PFSK-1 (cell line): ENCODE measurements at regions not wholly inside any gene's neighbourhood (a gene's known extent, or its start where the extent isn't known, plus 50 kb on each side); places are given as distances from the start of the nearest gene placed in this dataset.

Source experiments
- POLR2AphosphoS5 ChIP-seq: IDR thresholded peaks from 2 replicates; pipeline ENCODE4 v1.6.1; 2012; ENCODE audit warnings: low read depth, mild to moderate bottlenecking, control low read depth, low read length, moderate library complexity
- SIN3A ChIP-seq: IDR thresholded peaks from 2 replicates; pipeline ENCODE4 v1.6.1; 2012; ENCODE audit warnings: mild to moderate bottlenecking, low read length, moderate library complexity, borderline replicate concordance; ENCODE audit not compliant: insufficient read depth
- TF ChIP-seq, protein P1 (sequence below), 2 experiments: IDR thresholded peaks; 2 replicates each; pipeline versions ENCODE4 v1.6.1 to v1.8.0; 2011 to 2012; ENCODE audit warnings: low read depth in 2 of 2, low read length in 2 of 2, control low read depth in 1 of 2, inconsistent platforms in 1 of 2, mild to moderate bottlenecking in 1 of 2, moderate library complexity in 1 of 2; ENCODE audit not compliant: insufficient read depth in 1 of 2

DNA sequence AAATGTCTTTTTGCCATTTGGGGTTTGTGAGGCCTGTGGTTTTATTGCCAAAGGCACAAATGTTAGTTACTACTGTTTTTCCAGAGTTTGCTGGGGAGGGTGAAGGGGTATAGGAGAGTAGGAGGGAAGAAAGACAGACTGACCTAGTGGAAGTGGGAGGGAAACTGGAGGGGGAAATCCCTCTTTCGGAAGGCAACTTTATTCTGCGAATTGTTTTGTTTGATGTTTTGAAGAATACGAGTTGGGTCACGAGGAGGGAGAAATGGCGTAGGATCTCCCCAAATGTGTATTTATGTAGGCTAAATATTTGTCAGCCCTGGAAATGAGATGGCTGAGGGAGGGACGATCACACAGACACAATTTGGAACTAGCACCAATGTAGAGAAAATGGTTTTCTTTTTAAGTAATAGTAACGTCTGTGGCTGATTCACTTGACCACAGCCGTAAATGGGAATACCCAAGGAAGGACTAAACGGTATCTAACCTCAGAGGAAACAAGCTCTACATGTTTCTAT lies 172.3 kb downstream of the ICOS start:
- TF ChIP-seq, protein P1, sequence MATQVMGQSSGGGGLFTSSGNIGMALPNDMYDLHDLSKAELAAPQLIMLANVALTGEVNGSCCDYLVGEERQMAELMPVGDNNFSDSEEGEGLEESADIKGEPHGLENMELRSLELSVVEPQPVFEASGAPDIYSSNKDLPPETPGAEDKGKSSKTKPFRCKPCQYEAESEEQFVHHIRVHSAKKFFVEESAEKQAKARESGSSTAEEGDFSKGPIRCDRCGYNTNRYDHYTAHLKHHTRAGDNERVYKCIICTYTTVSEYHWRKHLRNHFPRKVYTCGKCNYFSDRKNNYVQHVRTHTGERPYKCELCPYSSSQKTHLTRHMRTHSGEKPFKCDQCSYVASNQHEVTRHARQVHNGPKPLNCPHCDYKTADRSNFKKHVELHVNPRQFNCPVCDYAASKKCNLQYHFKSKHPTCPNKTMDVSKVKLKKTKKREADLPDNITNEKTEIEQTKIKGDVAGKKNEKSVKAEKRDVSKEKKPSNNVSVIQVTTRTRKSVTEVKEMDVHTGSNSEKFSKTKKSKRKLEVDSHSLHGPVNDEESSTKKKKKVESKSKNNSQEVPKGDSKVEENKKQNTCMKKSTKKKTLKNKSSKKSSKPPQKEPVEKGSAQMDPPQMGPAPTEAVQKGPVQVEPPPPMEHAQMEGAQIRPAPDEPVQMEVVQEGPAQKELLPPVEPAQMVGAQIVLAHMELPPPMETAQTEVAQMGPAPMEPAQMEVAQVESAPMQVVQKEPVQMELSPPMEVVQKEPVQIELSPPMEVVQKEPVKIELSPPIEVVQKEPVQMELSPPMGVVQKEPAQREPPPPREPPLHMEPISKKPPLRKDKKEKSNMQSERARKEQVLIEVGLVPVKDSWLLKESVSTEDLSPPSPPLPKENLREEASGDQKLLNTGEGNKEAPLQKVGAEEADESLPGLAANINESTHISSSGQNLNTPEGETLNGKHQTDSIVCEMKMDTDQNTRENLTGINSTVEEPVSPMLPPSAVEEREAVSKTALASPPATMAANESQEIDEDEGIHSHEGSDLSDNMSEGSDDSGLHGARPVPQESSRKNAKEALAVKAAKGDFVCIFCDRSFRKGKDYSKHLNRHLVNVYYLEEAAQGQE (IDR thresholded peaks at IDR 0.05; ENCODE audit: insufficient read depth in 1 of 2, low read depth in 2 of 2, low read length in 2 of 2) = no peak
- TF ChIP-seq POLR2AphosphoS5 = no peak
- TF ChIP-seq SIN3A = no peak
